SH-SY5Y (cell line): ENCODE measurements at regions not wholly inside any gene's neighbourhood (a gene's known extent, or its start where the extent isn't known, plus 50 kb on each side); places are given as distances from the start of the nearest gene placed in this dataset.

Experiments used
- GATA2 ChIP-seq: IDR thresholded peaks from 2 replicates; pipeline ENCODE4 v1.6.1; 2011; ENCODE audit warnings: mild to moderate bottlenecking, low read depth, low read length
- GATA3 ChIP-seq: IDR thresholded peaks from 2 replicates; pipeline ENCODE4 v1.6.1; 2011; ENCODE audit warnings: low read depth, mild to moderate bottlenecking, low read length, moderate library complexity

DNA sequence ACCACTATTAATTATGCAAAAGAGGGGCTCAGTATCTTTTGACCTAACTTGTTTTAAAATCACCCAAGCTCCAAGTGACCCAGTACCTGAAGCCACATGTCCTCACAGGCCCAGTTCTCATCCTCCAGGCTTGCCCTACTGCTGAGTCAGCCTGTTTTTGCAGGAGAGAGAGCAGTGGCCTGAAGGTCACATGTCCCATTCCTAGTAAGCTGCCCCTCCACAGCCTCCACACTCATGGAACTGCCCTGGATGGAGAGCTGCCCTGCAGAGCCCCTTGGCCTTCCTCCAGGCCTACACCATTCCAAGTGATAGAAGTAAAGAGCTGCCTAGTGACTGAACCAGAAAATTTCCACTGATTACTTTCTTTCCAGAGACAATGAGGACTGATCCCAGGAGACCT is 139.8 kb upstream of the ST6GALNAC5 start:
- TF ChIP-seq GATA3 (no peak), GATA2 (no peak)
